Suprapubic skin (tissue), 4 donors: ENCODE measurements at regions not wholly inside any gene's neighbourhood (a gene's known extent, or its start where the extent isn't known, plus 50 kb on each side); places are given as distances from the start of the nearest gene placed in this dataset.

ENCODE experiments used
- DNase-seq, 2 donors: peaks; one replicate each; pipeline ENCODE4 v3.0.0-alpha.2; 2019; ENCODE audit warnings: low spot score in 2 of 2
- H3K27ac ChIP-seq: fragments of 200-600 bp; sonication (generic); one replicate; pipeline ENCODE4 v1.5.1; 2019
- H3K27me3 ChIP-seq: fragments of 200-600 bp; sonication (generic); one replicate; pipeline ENCODE4 v1.5.1; 2019
- H3K36me3 ChIP-seq: fragments of 200-600 bp; sonication (generic); one replicate; pipeline ENCODE4 v1.5.1; 2019
- H3K4me1 ChIP-seq: fragments of 200-600 bp; sonication (generic); one replicate; pipeline ENCODE4 v1.5.1; 2019
- H3K4me3 ChIP-seq: fragments of 200-600 bp; sonication (generic); one replicate; pipeline ENCODE4 v1.5.1; 2019; ENCODE audit warnings: mild to moderate bottlenecking
- H3K9me3 ChIP-seq: fragments of 200-600 bp; sonication (generic); one replicate; pipeline ENCODE4 v1.5.1; 2019
- CTCF ChIP-seq, 2 donors: fragments of 200-600 bp in 1 of 2; fragments of 450-650 bp in 1 of 2; sonication (generic) in 1 of 2; IDR thresholded peaks; one replicate each; pipeline ENCODE4 v1.5.1; 2016 to 2019; ENCODE audit warnings: antibody characterized with exemption in 2 of 2, mild to moderate bottlenecking in 1 of 2, moderate library complexity in 1 of 2
- EP300 ChIP-seq: sonication (generic); formaldehyde crosslinking; IDR thresholded peaks from one replicate; pipeline ENCODE4 v1.6.1; 2017; ENCODE audit warnings: antibody characterized with exemption
- POLR2A ChIP-seq, 2 donors: fragments of 450-650 bp; IDR thresholded peaks; one replicate each; pipeline ENCODE4 v1.6.1; 2017; ENCODE audit warnings: antibody characterized with exemption in 2 of 2, mild to moderate bottlenecking in 2 of 2, moderate library complexity in 2 of 2
- POLR2AphosphoS5 ChIP-seq, 3 donors: sonication (generic); formaldehyde crosslinking; IDR thresholded peaks; one replicate each; pipeline ENCODE4 v1.6.1; 2017; ENCODE audit warnings: antibody characterized with exemption in 3 of 3
- WGBS: methylation state at CpG from one replicate; pipeline ENCODE4 v1.1.5; 2018; 5-methylcytosine and 5-hydroxymethylcytosine counted together

- no peak overlapping the region for H3K4me3 ChIP-seq
- no peak for TF ChIP-seq EP300
- TF ChIP-seq POLR2AphosphoS5 (IDR thresholded peaks at IDR 0.05) = no peak
- no peaks in the 10 kb centered on the region for H3K36me3 ChIP-seq
- H3K27me3 ChIP-seq = no peaks in the 10 kb centered on the region
- H3K4me1 ChIP-seq = no peaks in the 10 kb centered on the region
- H3K27ac ChIP-seq = no peak overlapping the region
- WGBS = 80% methylated on average over 3 of the region's 3 CpGs
- H3K9me3 ChIP-seq = no peaks in the 10 kb centered on the region
- no peak for DNase-seq
Observed at GRCh38 chr3:190926619-190927018, 64.1 kb upstream of the GMNC start.

GRCh38 chr3:190912736-190913135 lies 50.2 kb upstream of the GMNC start:
- no peaks in the 10 kb centered on the region for H3K4me1 ChIP-seq
- TF ChIP-seq CTCF (IDR thresholded peaks at IDR 0.05) (no peak), EP300 (no peak), POLR2A (IDR thresholded peaks at IDR 0.05) (no peak), POLR2AphosphoS5 (IDR thresholded peaks at IDR 0.05) (no peak)
- DNase-seq = no peak

More at GRCh38 chr3:190912736-190913135, 50.2 kb upstream of the GMNC start:
- WGBS = 54% methylated on average over 5 of the region's 5 CpGs
- H3K4me3 ChIP-seq = no peak overlapping the region
- no peaks in the 10 kb centered on the region for H3K9me3 ChIP-seq
- H3K36me3 ChIP-seq = no peaks in the 10 kb centered on the region
- H3K27ac ChIP-seq = no peak overlapping the region
- H3K27me3 ChIP-seq = no peaks in the 10 kb centered on the region
